Stimulated activated CD4-positive, alpha-beta T cell treated with anti-CD3 and anti-CD28 coated beads, Interleukin-4, amount 100 ng/mL, for 48 hours (primary cell): ENCODE measurements at regions not wholly inside any gene's neighbourhood (a gene's known extent, or its start where the extent isn't known, plus 50 kb on each side); places are given as distances from the start of the nearest gene placed in this dataset.

Experiments used
- DNase-seq, 2 donors: peaks; one replicate each; pipeline ENCODE4 v3.0.0-alpha.2; 2020; ENCODE audit warnings: low read depth in 2 of 2

DNA sequence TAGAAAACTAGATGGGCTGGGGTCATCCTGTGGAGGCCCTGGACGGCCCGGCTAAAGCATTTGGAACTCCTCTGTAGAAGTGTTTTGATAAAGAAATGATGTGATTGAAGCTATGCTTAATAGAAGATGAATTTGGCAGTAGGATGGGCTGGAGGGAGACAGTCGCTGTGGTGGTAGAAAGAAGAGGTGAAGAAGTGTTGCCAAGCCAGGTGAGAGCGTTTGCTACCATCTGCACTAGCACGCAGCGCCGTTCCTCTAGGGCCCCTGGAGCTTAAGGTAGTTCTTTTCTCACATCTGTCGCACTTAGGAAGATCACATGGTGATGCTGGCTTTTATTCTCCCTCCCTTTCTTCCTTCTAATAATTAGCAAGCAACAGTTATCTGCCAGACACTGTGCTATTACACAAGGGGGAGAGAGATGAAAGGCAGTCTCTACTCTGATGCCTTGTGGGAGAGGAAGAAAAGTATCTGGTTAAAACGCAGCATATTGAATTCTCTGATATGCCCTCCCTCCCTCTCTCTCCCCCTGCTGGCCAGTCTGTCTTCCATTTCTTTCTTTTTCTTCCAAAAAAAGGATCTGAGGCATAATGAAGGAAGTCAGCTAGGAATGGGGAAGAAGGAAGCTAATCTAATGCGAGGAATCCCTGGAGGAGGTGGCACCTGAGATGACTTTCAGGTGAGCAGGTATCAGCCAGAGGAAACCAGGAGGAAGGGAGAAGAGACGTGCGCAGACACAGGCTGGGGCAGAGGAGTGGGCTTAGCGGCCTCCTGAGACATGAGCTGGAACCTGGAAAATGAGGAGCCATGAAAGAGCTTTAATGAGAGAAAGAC lies 162.3 kb upstream of the KLF14 start:
- DNase-seq: no peak

DNA sequence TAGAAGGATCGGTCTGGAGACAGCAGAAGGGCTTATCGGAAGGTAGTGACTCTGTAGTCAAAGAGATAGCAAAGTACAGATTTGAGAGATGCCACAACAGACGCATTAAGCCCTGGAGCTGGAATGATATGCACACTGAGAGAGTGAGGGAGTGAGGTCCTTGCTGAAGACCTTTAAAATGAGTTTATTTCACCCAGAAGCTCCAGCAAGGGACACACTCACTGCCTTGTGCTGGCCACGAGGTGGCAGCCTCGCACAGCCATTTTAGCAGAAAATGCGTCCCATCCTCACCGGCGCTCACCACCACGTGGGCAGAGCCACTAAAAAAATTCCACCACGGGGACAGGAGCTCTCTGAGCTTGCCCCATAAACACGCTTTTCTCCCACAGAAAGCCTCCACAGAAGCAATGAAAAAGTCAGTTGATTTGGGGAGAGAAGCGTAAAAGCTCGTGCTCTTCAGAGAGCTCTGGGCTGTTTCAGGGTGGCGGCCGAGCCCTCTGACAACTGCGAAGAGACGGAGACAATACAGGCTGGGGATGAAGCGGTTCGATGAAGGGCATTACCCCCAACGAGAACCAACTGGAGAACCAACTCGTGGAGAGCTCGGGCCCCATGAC lies 163.0 kb upstream of the KLF14 start:
- peak; percentile 61 to 68 for DNase-seq

DNA sequence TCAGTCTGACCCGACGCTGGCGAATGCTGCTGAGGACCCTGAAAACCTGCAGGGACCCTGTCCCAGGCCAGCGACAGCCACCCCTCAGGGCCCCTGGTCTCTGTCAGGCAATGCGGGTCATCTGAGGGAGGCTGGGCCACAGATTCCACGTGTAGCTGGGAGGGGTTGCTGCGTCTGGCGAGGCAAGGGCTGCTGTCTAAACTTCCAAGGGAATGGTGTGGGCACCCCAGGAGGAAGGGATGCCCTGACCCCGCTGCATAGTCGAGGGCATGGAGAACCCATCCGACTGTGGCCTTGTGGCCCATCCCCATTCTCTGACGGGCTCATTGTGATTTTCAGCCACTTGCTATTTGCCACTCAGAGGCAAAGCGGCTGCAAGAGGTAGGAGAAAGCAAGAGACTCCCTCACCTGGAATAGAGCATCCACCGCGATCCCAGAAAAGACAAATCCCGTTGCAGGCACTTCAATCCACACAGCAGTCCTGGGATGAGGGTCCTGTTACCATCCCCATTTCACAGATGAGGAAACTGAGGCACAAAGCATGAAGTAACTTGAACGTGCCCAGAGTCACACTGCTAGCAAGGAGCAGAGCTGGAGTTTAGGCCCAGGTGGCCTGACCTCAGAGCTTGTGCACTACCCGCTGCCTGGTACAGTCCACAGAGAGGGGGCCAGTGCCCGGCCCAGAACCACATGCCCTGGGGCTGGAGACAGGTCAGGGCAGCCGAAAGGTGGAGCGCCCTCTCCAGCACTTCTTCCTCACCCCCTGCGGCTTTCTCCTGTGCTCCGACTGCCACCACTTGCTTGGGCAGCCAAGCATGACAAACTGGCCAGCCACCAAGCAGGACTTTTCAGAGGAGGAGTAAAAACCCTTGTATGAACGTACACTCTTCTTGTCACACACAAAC lies 163.8 kb upstream of the KLF14 start:
- no peak for DNase-seq

DNA sequence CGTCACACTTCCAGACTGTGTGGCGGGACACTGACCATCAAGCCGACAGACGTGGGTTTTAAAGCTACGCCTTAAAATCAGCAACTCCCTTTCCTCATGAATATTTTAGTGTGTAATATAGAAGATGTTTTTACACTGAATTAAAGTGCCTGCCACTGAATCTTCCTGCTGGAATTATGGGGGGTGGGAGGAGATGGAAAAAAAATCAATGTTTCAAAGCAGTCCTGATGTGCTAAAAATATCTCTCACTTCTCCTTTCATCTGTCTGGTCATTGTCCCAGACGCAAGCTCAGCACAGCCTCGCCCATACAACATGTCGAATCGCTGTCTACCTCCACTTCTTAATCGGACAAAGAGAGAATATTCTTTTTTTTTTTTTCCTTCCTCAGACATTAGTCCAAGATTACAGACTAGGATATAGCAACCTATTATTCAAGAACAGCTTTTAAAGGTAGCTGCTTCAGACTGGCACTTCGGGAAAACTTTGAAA lies 165.1 kb upstream of the KLF14 start:
- no peak for DNase-seq

DNA sequence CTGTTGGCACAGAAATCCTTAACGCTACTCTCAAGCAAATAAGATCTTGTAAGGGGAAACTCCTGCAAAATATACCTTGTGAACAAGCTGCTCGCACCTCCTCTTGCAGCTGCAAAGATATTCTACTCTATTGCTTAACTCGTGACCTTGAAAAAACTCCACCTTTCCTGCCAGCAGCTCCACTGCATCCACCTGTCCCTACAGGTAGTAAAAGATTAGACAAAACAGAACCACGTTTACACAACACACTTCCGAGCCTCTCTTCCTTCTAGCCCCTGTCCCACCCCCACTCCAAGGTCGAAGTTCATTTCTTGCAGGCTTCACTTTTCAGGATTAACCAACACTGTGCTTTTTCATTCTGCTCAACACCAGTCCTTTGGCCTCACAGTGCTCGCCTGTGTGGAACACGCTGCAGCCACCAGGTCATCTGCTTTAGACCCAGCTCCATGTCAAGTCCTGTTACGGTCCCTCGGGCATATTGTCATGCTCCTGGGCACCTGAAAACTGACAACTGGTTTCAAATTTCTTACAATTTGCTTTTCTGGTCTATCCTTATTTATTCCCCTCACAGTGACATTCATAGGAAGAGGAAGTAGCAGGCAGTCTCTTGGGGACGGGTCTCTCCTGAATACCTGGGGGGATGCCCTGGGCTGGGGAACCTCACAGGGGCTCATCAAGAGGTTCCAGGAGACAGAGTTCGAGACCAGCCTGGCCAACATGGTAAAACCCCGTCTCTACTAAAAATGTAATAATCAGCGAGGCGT lies 165.8 kb upstream of the KLF14 start:
- DNase-seq: no peak

DNA sequence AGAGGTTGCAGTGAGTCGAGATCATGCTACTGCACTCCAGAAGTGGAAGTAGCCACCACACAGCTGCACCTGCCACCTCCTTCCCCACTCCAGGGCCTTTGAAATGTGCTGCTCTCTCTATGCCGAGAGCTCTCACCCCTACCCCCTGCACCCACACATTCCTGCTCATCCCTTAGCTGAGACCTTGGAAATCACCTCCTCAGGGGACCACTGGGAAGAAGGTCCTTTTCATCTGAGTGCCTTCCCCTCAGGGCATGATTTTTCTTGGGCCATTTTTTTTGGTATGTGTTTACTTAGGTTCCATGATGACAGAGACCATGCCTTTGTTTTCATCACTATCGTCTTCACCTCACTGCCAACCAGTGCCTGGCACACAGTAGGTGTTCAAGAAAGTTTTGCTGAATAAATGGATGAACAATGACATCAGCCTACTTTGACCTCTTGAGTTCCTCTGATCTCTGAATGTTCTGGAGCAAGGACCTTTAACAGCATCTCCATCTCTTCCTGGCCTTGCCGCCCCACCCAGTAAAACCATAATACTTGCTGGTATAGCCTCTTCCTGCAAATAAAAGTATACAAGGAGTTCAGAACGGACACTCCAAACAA lies 166.6 kb upstream of the KLF14 start:
- DNase-seq: no peak

DNA sequence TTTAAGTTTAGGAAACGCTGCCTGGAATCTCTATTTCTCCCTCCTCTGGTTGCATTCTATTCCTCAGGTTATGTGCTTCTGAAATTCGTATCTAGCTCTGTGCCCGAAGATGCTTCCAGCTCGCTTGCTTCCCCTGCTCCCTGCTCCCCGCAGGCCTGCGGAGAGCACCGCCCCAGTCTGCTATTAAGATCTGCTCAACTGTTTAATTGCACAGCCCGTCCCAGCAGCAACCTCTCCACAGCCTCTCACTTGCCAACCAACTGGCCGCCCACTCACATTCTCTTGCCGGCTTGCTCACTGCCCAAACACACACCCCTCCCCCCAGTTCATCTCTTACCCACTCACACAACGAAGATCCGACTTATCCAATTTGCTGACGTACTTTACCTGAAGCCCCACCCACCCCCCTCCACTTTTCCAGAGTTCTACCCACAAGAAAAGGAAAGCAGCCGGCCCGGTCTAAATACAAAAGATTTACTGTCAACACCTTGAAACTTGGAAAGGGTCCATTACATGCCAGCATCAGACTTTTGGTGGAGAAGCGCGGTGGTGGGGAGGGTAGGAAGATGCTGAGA lies 167.3 kb upstream of the KLF14 start:
- no peak for DNase-seq

DNA sequence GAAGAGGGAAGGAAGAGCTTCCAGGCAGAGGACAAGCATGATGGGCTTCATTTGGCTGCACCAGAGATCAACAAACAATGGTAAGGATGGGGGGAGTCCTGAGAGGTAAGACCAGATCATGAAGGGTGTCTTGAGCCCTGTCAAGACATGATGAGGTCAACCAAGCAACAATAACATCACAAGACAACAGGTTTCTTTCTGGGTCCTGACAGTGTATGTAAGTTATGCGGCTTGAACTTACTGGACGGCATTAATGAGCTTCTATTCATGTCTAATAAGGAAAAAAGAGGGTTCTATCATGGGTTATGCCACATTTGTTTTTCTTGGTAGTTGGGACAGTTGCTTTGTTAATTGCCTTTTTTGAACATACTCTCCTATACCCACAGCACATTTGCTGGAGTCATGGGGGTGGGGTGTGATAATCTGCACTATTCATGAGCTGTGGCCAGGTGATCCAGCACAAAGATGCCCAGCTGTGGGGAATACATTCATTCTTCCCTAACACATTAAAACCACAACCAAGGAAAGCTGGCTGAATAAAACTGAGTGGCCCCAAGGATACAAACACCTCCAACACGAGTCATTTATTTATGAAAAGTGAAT lies 168.8 kb upstream of the KLF14 start:
- DNase-seq: no peak

DNA sequence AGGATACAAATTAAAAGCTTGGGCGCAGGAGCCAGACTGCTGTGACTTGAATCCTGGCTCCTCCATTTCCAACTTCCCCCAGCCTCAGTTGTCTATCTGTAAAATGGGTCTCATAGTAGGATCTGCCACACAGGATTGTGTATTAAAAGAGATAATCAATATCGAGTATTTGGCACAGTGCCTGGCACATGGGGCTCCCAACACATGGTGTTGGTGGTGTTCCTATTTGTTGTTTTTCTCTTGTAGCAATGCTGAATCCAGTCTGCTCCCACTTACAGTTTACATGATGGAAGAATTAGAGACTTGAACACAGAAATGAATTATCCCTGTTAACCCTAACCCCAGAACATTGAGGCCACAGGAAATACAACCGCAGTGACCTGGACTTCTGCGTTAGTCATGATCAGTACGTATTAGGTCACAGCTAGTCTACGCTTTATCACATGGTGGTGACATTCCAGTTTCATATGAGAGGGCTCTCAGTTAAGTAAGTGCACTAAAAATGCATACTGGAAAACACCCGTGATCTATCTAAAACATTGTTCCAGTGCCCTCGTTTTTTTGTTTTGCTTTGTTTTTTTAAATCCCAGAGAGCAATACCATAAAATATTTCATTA lies 169.5 kb upstream of the KLF14 start:
- no peak for DNase-seq

DNA sequence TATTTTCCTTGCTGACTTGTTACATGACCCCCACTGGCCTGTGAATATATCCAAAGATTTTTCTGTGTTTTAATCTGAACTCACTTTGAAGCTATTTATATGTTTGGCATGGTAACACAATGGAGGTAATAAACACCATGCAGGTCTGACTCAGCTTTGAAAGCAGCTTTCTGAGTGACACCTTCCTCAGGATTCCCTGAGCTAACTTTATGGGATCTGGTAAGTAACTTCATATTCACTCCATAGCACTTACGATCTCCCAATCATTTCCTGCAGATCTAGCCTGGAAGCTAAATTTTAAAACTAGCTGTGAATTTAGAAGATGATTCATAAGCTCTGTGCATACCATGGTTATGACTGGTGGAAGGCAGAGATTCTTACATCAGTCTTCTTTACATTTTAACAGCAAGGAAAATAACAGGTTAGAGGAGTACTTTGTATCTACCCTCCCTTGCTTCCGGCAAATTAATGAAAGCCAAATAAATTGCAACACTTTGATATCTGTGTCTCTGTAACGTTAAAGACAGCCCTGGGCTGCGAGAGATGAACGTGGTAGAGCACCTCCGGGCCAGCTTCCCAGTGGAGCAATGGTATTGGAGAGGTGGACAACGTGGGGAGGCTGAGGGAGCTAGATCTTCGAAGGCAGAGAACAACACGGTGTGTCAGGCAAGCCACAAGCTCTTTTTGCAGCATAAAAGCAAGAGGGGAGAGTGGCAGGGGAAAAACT lies 170.2 kb upstream of the KLF14 start:
- DNase-seq: no peak

DNA sequence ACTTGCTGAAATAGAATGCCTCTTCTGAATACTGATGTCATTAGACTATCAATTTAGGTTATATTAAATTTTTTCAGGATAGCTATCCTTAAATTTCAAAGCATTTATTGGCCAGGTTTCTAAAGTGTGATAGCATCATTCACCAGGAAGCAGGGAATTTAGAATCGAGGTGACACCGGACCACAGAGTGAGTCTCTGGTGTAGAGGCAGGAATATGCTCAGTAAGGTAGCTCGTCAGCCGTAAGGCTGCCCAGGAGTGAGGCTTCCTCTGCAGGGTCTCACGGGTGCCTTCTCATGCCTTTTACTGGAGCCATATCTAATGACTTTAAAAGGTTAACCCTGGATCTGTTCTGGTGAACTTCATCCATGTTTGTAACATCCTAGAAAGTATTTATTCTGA lies 170.8 kb upstream of the KLF14 start:
- DNase-seq: no peak

DNA sequence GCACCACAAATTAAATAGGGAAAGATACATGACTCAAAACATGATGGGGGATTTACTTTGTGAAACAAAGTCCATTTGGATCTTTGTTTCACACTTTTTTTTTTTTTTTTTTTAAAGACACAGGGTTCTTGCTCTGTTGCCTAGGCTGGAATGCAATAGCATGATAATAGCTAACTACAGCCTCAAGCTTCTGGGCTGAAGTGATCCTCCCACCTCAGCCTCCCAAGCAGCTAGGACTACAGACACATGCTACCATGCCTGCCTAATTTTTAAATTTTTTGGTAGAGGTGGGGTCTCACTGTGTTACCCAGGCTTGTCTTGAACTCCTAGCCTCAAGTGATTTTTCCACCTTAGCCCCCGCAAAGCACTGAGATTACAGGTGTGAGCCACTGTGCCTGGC lies 172.6 kb upstream of the KLF14 start:
- DNase-seq: no peak

DNA sequence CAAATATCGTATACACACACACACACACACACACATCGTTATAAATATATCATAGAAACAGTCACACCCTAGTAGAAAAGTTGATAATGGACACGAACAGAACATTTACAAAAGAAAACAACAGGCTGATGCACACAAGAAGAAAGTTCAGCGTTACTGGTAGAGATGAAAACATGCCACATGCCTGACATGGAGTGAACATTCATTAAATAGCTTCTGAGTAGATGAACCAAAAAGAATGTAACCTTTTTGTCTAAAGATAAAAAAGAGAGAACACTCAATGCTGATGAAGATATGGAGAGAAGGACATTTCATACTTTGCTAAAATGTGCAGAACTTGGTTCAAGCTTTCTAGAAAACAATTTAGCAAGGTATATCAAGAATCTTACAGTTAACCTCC lies 173.4 kb upstream of the KLF14 start:
- no peak for DNase-seq

DNA sequence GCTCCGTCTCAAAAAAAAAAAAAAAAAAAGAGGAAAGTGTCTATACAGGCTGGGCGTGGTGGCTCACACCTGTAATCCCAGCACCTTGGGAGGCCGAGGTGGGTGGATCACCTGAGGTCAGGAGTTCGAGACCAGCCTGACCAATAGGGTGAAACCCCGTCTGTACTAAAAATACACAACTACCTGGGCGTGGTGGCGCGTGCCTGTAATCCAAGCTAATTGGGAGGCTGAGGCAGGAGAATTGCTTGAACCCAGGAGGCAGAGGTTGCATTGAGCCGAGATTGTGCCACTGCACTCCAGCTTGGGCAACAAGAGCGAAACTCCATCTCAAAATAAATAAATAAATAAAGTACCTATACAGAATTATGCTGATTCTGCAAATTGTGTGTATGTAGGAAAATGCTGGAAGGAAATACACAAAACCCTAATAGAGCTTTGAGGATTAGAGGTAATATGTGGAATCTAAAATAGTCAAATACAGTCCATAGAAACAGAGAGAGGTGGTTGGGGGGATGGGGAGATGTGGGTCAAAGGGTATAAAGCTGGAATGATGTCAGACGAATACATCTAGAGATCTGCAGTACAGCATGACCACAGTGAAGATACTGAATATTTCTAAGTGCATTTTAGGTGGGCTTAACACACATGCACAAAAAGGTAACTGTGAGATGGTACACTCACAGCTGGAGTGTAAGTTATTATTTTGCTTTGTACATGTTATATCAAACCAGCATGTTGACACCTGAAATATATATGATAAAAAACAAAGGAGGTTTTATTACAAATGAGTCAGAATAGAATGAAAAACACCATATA lies 174.5 kb upstream of the KLF14 start:
- no peak for DNase-seq

DNA sequence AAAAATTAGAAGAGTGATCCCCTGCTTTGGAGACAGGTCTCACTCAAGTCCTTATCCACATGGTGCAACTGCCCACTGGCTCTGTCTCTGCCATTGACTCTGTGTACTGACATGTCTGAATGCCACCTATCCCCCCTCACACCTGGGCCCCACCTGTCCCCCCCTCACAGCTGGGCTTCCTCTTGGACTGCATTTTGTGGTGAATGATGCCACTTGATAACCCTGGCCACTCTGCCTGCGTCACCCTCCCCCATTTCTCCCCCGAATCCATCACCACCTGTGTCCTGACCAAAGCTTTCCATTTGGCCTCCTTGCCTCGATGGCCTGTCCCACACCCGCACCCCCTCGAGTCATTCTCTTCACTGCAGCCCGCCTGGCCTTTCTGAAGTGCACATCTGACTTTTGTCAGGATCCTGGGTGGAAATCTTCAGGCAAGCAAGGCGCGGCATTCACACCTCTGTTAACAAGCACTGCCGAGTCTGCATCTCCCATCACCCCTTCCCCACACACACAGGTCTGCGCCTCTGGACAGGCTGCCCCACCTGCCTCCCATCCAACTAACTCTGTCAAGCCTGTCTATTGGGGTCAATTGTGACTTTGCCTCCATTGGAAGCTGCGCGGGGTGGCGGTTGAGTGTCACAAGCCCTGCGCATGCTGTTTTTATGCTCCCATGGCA lies 175.3 kb upstream of the KLF14 start:
- DNase-seq: no peak

DNA sequence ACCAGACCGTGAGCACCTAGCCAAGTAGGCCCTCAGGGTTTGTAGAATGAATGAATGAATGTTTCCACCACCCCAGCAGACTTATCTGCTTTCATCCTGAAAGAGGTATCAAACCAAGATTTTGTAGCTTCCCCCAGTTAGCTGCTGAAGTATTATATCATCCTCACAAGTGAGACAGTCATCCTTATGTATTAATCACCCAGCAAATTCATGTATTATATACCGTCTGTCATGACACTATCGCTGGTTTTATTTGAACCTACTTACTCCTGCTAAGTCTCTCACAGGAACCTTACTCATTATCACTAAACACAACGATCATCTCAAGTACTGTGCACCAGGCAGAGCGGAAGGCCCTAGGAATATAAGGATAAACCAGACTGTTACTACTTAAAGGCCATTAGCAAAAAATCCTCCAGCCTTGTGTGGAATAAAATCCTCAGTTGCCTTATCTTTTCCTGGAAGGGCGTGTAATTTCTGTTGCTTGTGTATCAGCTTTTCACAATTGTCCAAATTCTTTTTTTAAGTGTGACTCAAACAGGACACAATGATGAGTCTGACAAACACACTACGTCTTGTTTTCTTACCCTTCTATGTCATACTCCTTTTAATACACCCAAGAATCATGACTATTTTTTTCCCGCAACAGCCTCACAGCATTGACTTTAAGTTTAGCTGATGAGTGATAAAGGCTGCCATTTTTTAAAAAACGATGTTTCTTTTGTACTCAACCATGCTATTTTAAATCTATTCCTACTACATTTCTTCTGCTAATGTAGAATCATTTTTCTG lies 176.1 kb upstream of the KLF14 start:
- DNase-seq: no peak
